GM23338 (cell line): ENCODE measurements at regions not wholly inside any gene's neighbourhood (a gene's known extent, or its start where the extent isn't known, plus 50 kb on each side); places are given as distances from the start of the nearest gene placed in this dataset.

Experiments used
- ATAC-seq: fragments of 200-7000 bp; cut with Tn5 transposase; 3 replicates; pipeline ENCODE4 v1.9.1; 2020
- DNase-seq: peaks from one replicate; pipeline ENCODE4 v3.0.0-alpha.2; 2015; ENCODE audit warnings: low spot score
- H2AFZ ChIP-seq: fragments of 200-600 bp; sonication (generic); 2 replicates; pipeline ENCODE4 v1.8.0; 2016; ENCODE audit warnings: antibody characterized with exemption, mild to moderate bottlenecking, moderate library complexity
- H3F3A ChIP-seq: fragments of 200-600 bp; sonication (generic); replicated peaks from 2 replicates; pipeline ENCODE4 v1.8.0; 2017; ENCODE audit warnings: antibody characterized with exemption, mixed run types, low read depth
- H3K27ac ChIP-seq: fragments of 200-600 bp; sonication (generic); 2 replicates; pipeline ENCODE4 v1.6.1; 2016; ENCODE audit warnings: low read depth
- H3K27me3 ChIP-seq: fragments of 200-600 bp; sonication (generic); 2 replicates; pipeline ENCODE4 v1.8.0; 2016; ENCODE audit warnings: mild to moderate bottlenecking, mixed run types, moderate library complexity; ENCODE audit not compliant: insufficient read depth
- H3K36me3 ChIP-seq: fragments of 200-600 bp; sonication (generic); 2 replicates; pipeline ENCODE4 v1.8.0; 2016; ENCODE audit warnings: mild to moderate bottlenecking; ENCODE audit not compliant: insufficient read depth
- H3K4me1 ChIP-seq: fragments of 200-600 bp; sonication (generic); 2 replicates; pipeline ENCODE4 v1.8.0; 2016; ENCODE audit warnings: mild to moderate bottlenecking, moderate library complexity; ENCODE audit not compliant: insufficient read depth
- H3K4me2 ChIP-seq: fragments of 200-600 bp; sonication (generic); 2 replicates; pipeline ENCODE4 v1.7.1; 2017; ENCODE audit warnings: mixed run types
- H3K4me3 ChIP-seq: fragments of 200-600 bp; sonication (generic); 2 replicates; pipeline ENCODE4 v1.6.1; 2016; ENCODE audit warnings: mixed run types
- H3K79me2 ChIP-seq: fragments of 200-600 bp; sonication (generic); replicated peaks from 2 replicates; pipeline ENCODE4 v1.8.0; 2017; ENCODE audit warnings: mild to moderate bottlenecking; ENCODE audit not compliant: insufficient read depth
- H3K9me2 ChIP-seq: fragments of 200-600 bp; sonication (generic); 2 replicates; pipeline ENCODE4 v1.8.0; 2017; ENCODE audit not compliant: insufficient read depth
- H4K20me1 ChIP-seq: fragments of 200-600 bp; sonication (generic); replicated peaks from 2 replicates; pipeline ENCODE4 v1.8.0; 2017; ENCODE audit warnings: mild to moderate bottlenecking; ENCODE audit not compliant: insufficient read depth
- H3K27ac Mint-ChIP-seq: 2 replicates; pipeline ENCODE4 v1.8.0; 2020; ENCODE audit warnings: inconsistent platforms, mild to moderate bottlenecking, moderate library complexity, mixed read lengths
- H3K27me3 Mint-ChIP-seq: 3 replicates; pipeline ENCODE4 v1.8.0; 2022; ENCODE audit warnings: low read depth, mild to moderate bottlenecking, moderate library complexity, mixed read lengths, inconsistent platforms; ENCODE audit not compliant: insufficient read depth, poor library complexity
- H3K36me3 Mint-ChIP-seq: 3 replicates; pipeline ENCODE4 v1.8.0; 2021; ENCODE audit warnings: low read depth, mild to moderate bottlenecking, inconsistent platforms, moderate library complexity, mixed read lengths
- H3K4me1 Mint-ChIP-seq: 3 replicates; pipeline ENCODE4 v1.8.0; 2020; ENCODE audit warnings: mild to moderate bottlenecking, inconsistent platforms, mixed read lengths
- H3K4me3 Mint-ChIP-seq: 3 replicates; pipeline ENCODE4 v1.8.0; 2021; ENCODE audit warnings: moderate library complexity, mild to moderate bottlenecking, inconsistent platforms, mixed read lengths
- H3K9me3 Mint-ChIP-seq: 3 replicates; pipeline ENCODE4 v1.8.0; 2020; ENCODE audit warnings: moderate library complexity, mild to moderate bottlenecking, inconsistent platforms, mixed read lengths
- CREB1 ChIP-seq: fragments of 250-450 bp; sonication (Bioruptor Pico); IDR thresholded peaks from 2 replicates; pipeline ENCODE4 v1.5.0; 2020; ENCODE audit warnings: low read depth, mild to moderate bottlenecking, moderate library complexity
- EZH2 ChIP-seq: fragments of 200-600 bp; sonication (generic); IDR thresholded peaks from one replicate; pipeline ENCODE4 v1.8.0; 2017; ENCODE audit warnings: antibody characterized with exemption, mild to moderate bottlenecking, low read depth; ENCODE audit not compliant: unreplicated experiment
- JUNB ChIP-seq: IDR thresholded peaks from one replicate; pipeline ENCODE4 v1.6.1; 2016; ENCODE audit warnings: antibody characterized with exemption; ENCODE audit not compliant: unreplicated experiment
- STAT1 ChIP-seq: IDR thresholded peaks from one replicate; pipeline ENCODE4 v1.6.1; 2016; ENCODE audit warnings: antibody characterized with exemption; ENCODE audit not compliant: unreplicated experiment
- ZNF114 ChIP-seq: fragments of 250-450 bp; sonication (Bioruptor Pico); IDR thresholded peaks from 2 replicates; pipeline ENCODE4 v1.5.0; 2020; ENCODE audit warnings: mild to moderate bottlenecking, moderate library complexity
- ZNF331 ChIP-seq: fragments of 250-450 bp; sonication (Bioruptor Pico); IDR thresholded peaks from 2 replicates; pipeline ENCODE4 v1.5.0; 2020; ENCODE audit warnings: low read depth, mild to moderate bottlenecking, moderate library complexity
- TF ChIP-seq, protein P1 (sequence below): IDR thresholded peaks from 2 replicates; pipeline ENCODE4 v1.6.1; 2016; ENCODE audit warnings: antibody characterized with exemption
- TF ChIP-seq, protein P2 (sequence below): fragments of 250-450 bp; sonication (Bioruptor Pico); IDR thresholded peaks from 2 replicates; pipeline ENCODE4 v1.5.0; 2020; ENCODE audit warnings: mild to moderate bottlenecking, moderate library complexity
- TF ChIP-seq, protein P3 (sequence below), 2 experiments: fragments of 200-600 bp in 1 of 2; sonication (generic) in 1 of 2; conservative IDR thresholded peaks; 2 replicates each; pipeline versions ENCODE4 v1.5.1 to v1.6.1; 2016 to 2017; ENCODE audit warnings: antibody characterized with exemption in 2 of 2, low read depth in 2 of 2, mild to moderate bottlenecking in 2 of 2, moderate library complexity in 1 of 2

DNA sequence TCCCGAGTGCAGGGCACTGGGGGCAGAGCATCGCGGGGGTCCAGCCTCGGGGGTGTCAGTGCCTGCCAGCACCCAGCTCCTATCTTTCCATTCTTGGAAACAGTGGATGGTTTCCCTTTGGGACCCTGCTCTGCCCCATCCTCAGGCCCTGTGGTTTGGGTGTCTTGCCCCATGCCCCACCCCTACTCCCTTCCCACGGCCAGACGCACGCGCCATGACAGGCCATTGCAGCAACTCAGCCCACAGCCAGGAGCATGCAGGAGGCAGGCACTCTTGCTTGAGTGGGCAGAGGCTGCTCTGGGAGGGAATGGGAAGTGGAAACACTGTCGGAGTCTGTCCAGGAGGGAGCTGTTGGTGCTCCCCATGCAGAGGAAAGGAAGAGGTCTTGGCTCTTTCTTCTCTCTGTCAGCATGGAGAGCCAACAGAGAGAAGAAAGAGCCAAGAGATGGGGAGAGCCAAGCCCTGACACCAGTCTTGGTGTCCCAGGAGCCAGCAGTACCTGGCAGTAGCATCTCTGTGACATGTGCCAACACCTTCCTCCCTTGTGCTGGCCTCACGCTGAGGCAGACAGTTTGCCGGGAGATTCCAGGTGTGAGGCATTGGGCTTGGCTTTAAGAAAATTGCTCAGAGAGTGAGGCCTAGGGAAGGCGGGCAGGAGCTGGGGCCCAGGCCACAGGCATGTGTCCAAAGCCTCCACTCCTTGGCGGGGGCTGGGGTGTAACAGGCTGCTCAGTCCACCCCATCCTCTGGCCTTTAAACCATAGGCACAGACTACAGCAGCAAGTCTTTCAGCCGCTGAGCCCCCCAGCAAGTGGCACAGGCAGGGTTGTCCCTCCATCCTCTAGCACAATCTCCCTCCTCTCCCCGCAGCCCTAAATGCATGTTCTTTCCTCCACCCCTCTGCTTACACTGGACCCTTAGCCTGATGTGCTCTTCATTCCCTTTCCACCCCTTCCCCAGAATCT, 86.7 kb upstream of the UQCRFS1 start (continued):
- TF ChIP-seq CREB1 (CRISPR knock-in tag), result no peak

DNA sequence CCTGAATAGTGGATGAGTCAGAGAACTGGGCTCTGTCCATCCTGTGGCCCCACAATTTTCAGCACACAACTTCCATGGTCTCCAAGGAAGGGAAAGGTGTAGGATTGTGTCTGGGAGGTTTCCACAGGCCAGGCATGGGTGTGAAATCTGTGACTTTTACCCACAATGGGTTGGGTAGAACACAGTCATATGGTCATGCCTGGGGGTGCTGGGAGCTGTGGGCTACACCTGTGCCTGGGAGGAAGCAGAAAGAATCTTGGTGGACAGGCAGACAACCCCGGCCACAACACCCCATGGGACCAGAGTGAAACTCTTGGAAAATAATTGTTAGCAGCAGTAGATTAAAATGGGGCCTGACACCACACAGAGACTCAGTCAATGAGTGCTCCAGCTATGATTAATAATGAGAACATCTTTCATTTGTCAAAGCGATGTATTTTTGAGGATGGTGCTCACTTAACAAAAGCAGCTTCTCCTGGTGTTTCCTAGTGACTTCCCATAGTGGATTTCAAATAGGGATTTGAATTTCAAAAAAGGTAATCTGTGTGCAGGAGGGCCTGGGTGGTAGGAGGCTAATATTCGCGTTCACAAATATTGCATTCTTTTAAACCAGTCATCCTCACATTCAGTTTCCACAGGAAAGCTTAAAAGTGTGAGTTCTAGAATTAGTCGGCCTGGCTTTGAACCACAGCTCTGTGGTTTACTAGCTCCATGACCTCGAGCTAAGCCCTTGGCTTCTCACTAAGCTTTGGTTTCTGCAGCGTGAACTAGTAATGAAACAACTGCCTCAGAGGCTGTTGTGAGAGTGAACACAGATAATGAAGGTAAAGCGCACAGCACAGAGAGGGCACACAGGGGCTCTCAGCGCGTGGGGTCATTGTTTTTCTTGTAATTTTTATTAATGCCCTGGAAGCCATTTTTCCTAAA, 89.3 kb upstream of the UQCRFS1 start:
- H3K36me3 ChIP-seq, result no peaks in the 10 kb centered on the region
- no peaks in the 10 kb centered on the region for H3K36me3 Mint-ChIP-seq
- TF ChIP-seq, protein P1, sequence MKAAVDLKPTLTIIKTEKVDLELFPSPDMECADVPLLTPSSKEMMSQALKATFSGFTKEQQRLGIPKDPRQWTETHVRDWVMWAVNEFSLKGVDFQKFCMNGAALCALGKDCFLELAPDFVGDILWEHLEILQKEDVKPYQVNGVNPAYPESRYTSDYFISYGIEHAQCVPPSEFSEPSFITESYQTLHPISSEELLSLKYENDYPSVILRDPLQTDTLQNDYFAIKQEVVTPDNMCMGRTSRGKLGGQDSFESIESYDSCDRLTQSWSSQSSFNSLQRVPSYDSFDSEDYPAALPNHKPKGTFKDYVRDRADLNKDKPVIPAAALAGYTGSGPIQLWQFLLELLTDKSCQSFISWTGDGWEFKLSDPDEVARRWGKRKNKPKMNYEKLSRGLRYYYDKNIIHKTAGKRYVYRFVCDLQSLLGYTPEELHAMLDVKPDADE, result no peak
- no peak for TF ChIP-seq JUNB
- no peak for TF ChIP-seq ZNF114 (CRISPR knock-in tag)
- no peak for TF ChIP-seq ZNF331 (CRISPR knock-in tag)
- no peak for TF ChIP-seq EZH2
- TF ChIP-seq, protein P2, sequence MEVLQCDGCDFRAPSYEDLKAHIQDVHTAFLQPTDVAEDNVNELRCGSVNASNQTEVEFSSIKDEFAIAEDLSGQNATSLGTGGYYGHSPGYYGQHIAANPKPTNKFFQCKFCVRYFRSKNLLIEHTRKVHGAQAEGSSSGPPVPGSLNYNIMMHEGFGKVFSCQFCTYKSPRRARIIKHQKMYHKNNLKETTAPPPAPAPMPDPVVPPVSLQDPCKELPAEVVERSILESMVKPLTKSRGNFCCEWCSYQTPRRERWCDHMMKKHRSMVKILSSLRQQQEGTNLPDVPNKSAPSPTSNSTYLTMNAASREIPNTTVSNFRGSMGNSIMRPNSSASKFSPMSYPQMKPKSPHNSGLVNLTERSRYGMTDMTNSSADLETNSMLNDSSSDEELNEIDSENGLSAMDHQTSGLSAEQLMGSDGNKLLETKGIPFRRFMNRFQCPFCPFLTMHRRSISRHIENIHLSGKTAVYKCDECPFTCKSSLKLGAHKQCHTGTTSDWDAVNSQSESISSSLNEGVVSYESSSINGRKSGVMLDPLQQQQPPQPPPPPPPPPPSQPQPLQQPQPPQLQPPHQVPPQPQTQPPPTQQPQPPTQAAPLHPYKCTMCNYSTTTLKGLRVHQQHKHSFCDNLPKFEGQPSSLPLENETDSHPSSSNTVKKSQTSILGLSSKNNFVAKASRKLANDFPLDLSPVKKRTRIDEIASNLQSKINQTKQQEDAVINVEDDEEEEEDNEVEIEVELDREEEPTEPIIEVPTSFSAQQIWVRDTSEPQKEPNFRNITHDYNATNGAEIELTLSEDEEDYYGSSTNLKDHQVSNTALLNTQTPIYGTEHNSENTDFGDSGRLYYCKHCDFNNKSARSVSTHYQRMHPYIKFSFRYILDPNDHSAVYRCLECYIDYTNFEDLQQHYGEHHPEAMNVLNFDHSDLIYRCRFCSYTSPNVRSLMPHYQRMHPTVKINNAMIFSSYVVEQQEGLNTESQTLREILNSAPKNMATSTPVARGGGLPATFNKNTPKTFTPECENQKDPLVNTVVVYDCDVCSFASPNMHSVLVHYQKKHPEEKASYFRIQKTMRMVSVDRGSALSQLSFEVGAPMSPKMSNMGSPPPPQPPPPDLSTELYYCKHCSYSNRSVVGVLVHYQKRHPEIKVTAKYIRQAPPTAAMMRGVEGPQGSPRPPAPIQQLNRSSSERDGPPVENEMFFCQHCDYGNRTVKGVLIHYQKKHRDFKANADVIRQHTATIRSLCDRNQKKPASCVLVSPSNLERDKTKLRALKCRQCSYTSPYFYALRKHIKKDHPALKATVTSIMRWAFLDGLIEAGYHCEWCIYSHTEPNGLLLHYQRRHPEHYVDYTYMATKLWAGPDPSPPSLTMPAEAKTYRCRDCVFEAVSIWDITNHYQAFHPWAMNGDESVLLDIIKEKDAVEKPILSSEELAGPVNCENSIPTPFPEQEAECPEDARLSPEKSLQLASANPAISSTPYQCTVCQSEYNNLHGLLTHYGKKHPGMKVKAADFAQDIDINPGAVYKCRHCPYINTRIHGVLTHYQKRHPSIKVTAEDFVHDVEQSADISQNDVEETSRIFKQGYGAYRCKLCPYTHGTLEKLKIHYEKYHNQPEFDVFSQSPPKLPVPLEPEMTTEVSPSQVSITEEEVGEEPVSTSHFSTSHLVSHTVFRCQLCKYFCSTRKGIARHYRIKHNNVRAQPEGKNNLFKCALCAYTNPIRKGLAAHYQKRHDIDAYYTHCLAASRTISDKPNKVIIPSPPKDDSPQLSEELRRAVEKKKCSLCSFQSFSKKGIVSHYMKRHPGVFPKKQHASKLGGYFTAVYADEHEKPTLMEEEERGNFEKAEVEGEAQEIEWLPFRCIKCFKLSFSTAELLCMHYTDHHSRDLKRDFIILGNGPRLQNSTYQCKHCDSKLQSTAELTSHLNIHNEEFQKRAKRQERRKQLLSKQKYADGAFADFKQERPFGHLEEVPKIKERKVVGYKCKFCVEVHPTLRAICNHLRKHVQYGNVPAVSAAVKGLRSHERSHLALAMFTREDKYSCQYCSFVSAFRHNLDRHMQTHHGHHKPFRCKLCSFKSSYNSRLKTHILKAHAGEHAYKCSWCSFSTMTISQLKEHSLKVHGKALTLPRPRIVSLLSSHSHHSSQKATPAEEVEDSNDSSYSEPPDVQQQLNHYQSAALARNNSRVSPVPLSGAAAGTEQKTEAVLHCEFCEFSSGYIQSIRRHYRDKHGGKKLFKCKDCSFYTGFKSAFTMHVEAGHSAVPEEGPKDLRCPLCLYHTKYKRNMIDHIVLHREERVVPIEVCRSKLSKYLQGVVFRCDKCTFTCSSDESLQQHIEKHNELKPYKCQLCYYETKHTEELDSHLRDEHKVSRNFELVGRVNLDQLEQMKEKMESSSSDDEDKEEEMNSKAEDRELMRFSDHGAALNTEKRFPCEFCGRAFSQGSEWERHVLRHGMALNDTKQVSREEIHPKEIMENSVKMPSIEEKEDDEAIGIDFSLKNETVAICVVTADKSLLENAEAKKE, result no peak
- TF ChIP-seq, protein P3, sequence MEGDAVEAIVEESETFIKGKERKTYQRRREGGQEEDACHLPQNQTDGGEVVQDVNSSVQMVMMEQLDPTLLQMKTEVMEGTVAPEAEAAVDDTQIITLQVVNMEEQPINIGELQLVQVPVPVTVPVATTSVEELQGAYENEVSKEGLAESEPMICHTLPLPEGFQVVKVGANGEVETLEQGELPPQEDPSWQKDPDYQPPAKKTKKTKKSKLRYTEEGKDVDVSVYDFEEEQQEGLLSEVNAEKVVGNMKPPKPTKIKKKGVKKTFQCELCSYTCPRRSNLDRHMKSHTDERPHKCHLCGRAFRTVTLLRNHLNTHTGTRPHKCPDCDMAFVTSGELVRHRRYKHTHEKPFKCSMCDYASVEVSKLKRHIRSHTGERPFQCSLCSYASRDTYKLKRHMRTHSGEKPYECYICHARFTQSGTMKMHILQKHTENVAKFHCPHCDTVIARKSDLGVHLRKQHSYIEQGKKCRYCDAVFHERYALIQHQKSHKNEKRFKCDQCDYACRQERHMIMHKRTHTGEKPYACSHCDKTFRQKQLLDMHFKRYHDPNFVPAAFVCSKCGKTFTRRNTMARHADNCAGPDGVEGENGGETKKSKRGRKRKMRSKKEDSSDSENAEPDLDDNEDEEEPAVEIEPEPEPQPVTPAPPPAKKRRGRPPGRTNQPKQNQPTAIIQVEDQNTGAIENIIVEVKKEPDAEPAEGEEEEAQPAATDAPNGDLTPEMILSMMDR (conservative IDR thresholded peaks at IDR 0.05; ENCODE audit: low read depth in 2 of 2), result no peak
- no peak for TF ChIP-seq STAT1

More for the DNA sequence above, 89.3 kb upstream of the UQCRFS1 start:
- Mint-ChIP-seq H3K27ac (no peak overlapping the region), H3K4me3 (no peak overlapping the region), H3K27me3 (peaks cover 8% of the 10 kb centered on the region), H3K9me3 (no peaks in the 10 kb centered on the region; the same call in 2 of the 3 replicates), H3K4me1 (no peaks in the 10 kb centered on the region)
- Histone ChIP-seq H3K9me2 (no peaks in the 10 kb centered on the region), H3K4me2 (no peak overlapping the region), H3K4me3 (no peak overlapping the region), H3K27ac (no peak overlapping the region), H3K27me3 (no peaks in the 10 kb centered on the region), H4K20me1 (no peaks in the 10 kb centered on the region), H3F3A (no peaks in the 10 kb centered on the region), H3K79me2 (no peaks in the 10 kb centered on the region), H3K4me1 (no peaks in the 10 kb centered on the region), H2AFZ (no peak overlapping the region)
- DNase-seq, result no peak
- no peak for ATAC-seq
